GM18499 (cell line): ENCODE measurements at regions not wholly inside any gene's neighbourhood (a gene's known extent, or its start where the extent isn't known, plus 50 kb on each side); places are given as distances from the start of the nearest gene placed in this dataset.

ENCODE experiments used
- ATAC-seq: cut with Tn5 transposase; IDR thresholded peaks from one replicate; pipeline ENCODE4 v1.9.1; 2021; ENCODE audit warnings: moderate number of reproducible peaks; ENCODE audit not compliant: insufficient read depth, unreplicated experiment

DNA sequence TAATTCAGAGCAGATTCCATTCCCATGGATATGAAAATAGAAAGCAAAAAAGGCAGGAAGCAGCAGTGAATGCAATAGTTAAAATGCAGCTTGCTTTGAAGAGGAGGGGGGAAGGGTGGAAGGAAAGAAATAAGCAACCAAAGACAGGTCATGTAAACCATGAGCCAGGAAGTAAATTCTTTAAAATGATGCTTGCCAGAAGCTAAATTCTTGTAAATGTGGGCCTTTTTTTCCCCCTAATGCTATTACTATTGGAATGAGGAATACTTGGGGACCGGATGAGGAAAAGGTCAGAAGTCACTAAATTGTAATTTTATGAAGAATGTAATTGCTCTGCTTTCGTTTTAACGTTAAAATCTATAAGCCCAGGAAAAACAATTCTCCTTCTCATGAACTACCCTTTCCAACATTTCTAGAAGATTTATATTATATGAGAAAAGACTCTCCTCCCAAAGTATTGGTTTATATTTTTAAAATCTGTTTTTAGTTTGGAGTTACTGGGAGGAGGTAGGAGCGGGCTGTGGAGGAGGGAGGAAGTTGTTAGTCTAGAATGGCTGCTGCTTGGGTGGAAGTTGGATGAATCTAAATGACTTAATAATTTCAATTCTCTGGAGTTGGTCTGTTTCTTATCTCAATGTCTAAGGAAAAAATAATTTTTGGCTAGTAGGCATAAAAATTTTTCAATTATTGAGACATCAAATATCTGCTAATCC is 77.6 kb upstream of the PCDH18 start:
- ATAC-seq, result no peak

DNA sequence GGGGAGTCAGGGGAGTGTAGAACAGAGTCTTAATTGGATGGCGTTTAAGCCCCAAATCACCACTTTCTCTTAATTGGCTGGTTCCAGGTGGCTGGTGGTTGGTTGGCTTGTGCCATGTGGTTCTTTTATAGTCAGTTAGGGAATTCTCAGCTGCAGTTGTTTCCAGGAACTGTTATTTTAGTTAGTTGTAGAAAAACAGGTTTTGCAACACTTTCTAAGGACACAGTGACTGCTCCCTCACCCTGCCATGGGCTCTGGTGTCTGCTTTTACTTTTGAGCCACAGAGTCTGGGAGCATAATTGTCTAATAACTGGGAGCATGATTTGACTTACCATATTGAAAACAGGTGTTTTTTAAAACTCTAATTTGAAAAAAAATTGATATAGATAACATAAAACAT is 75.8 kb upstream of the PCDH18 start:
- no peak for ATAC-seq

DNA sequence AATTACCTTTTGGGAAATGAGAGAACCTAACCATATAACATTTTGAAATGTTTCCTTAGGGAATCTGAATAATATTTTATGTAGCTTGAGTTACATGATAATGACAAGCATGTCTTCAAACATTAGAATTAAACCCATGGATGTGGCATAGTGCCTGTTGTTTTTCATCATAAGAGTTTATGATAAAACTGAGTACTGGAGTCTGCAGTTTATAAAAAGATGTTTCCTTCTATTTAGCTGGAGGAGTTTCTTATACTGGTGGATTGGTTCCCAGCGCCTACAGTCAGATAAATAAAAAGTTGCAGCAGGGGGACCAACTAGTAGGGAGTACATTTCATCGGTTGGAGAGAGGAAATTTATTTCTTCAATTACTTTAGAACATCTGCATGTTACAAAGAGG is 70.1 kb upstream of the PCDH18 start:
- no peak for ATAC-seq

DNA sequence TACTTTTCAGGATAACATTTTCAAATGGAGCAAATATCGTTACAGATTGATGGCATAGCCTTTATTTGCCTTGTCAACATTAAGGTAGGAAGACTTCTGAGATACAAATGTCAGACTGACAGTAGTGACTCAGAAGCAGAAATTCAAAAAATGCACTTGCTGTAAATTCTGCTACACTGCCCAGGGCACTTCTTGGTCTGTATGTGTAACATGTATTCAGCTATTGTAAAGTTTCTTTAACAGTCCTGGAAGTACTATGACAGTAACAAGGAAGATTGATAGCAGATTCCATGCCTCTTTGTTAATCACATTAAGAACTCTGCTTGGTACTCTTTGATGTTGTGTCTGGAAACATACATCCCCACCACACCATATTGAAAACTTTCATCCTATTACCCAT is 69.6 kb upstream of the PCDH18 start:
- ATAC-seq, result no peak

DNA sequence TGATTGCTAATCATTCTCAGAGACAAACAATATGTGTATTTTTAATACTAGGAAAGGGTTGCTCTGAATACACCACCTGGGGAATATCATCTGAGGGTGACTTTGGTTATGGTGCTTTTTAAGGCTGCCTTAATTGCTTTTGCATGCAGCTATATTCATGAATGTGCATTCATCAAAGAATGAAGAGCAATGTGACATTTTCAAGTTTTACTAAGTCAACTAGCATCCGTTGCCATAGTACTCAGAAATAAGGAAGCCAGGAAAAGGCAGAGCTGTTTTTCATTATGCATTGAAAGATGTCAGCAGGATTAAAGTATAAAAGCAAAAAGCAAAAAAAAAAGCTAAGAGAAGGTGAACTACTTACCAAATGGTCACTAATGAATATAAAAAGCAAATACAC is 67.4 kb upstream of the PCDH18 start:
- no peak for ATAC-seq

DNA sequence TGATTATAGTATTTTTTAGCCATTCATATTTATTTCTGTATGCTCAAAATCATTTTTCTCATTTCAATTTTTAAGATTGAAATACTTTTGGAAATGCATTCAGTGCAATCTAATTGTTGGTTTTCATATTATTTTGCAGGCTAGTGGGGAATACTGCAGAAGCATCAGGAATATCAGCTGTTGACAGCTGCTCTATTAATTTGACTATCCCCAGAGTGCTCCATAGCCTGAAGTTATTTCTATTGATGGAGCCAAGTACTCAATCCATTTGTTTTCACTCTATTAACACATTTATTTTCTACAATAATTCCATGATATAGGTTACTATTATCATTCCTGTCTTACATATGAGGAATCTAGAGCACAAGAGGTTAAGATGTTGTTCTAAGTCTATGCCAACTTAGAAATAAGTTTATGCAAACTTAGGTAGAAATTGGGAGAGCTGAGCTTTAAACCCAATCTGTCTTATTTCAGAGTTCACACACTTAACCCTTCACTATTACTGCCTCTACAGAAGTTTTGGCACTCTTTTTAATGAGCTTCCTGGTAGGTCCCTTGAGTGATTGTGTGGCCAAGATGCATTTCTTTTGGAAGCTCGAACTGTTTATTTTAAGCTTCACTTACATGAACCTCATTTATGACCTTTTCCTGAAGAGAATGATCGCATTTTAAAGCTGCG is 65.6 kb upstream of the PCDH18 start:
- no peak for ATAC-seq

- no peak for ATAC-seq
Observed at GRCh38 chr4:137587796-137588195, 55.5 kb upstream of the PCDH18 start.

DNA sequence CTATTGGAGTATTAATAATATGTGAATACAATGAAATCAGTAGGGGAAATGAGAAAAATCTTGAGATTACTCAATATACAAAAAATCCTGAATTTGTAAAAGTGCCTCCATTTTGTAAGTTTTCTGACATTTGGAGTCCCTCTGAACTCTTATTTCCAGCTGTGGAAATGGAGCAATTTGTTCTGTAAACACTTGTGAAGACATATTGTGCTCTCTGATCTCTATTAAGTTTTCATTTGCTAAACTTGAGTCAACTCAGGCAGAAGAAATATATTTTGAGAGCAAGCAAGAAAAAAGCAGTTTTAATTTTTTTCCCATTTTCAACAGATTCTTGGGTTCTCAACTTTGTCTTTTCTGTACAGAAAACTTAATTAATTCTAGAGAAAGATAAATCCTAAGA is 51.4 kb upstream of the PCDH18 start:
- no peak for ATAC-seq
